ENCODE measurements at regions not wholly inside any gene's neighbourhood (a gene's known extent, or its start where the extent isn't known, plus 50 kb on each side); places are given as distances from the start of the nearest gene placed in this dataset.
A peak's percentile ranks its signal among the peaks of the same experiment; 100 is the strongest.

DNA sequence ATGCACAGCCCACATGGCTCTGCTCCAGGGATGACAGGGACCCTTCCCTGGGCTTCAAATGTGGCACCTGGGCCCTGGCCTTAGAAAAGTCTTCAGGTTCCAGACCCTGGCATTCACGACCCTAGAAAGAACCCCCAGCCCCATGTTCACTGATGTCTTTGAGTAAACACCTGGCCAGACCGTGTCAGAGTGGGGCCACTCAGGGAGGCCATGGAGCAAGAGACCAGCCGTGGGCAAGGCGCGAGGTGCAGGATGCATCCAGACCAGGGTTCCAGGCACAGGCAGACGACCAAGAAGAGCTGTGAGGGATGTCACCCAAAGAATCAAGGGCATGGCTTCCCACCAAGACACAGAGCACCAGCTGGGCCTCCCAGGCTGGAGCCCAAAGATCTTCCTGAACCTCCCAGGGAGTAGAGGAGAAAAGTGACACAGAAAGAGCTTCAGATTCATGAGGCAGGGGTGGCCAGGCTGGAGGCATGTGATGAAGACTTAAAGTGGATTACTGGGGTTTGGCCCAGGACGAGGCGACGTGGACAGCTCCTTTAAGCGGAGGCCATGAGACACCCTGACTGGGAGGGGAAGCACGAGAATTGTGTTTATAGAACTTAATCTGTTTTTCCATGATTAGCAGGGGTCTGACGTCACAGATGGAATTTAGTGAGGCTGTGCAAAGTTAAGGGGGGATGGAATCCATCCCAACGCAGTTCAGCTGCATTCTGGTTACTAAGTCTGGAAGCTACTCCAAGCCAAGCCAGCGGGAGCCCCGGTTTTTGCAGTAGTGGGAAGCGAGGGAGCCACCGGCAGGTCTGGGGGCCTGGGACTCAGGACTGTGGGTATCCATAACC is 61.6 kb downstream of the ARL6IP4 start:
- DNase-seq (ENCODE audit: low spot score), result peak; percentile 77

- DNase-seq (ENCODE audit: low spot score), result no peak
Measured at GRCh38 chr12:123041042-123041531, 60.6 kb downstream of the ARL6IP4 start.

DNA sequence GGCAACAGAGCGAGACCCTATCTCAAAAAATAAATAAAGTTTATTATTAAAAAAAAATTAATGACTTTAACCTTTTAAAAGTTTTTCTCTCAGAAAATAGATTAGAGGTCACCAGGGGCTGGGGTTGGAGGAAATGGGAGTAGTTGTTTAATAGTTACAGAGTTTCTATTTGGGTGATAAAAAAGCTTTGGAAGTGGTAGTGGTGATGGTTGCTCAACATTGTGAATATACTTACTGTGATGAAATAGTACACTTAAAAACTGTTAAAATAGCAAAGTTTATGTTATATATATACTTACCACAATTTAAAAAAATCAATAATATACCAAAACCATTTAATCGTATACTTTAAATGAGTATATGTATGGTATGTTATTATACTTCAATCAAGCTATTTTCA is 59.6 kb downstream of the ARL6IP4 start:
- DNase-seq (ENCODE audit: low spot score), result no peak

GRCh38 chr12:123038966-123039365 is 58.5 kb downstream of the ARL6IP4 start:
- DNase-seq (ENCODE audit: low spot score), result no peak

GRCh38 chr12:123038486-123038885 is 58.0 kb downstream of the ARL6IP4 start:
- DNase-seq (ENCODE audit: low spot score), result no peak

- no peak for DNase-seq (ENCODE audit: low spot score)
Measured at GRCh38 chr12:123037791-123038190, 57.3 kb downstream of the ARL6IP4 start.

- DNase-seq (ENCODE audit: low spot score), result no peak
Measured at GRCh38 chr12:123036466-123037285, 56.2 kb downstream of the ARL6IP4 start.

DNA sequence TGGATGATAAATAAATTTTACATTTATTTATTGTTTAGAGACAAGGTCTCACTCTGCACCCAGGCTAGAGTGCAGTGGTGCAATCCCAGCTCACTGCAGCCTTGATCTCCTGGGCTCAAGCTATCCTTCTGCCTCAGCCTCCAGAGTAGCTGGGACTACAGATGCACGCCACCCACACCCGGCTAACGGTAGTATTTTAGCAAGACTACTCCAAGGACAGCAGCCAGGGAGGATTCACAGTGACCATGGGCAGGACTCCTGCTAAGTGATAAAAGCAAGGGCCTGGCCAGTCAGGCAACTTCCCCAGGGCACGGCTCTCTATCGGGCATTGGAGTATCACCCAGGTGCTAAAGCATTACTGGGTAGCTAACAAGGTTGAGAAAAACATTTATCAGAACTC is 55.4 kb downstream of the ARL6IP4 start:
- no peak for DNase-seq (ENCODE audit: low spot score)

DNA sequence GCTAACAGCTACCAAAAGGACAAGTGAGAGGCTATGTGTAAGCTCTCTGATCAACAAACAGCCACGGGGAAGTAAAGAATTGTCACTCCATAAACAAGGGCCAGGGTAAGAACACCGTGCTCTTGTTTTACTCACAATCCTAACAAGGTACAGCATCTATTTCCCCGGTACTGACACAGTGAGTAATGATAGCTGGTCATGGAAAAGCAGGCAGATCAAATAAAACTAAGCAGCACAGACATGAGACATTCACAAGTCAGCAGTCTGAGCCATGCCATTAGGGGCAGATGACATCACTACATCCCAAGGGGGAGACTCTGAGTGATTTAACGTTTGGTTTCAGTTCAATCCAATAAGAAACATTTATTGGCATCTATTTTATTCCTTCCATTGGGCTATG is 54.4 kb downstream of the ARL6IP4 start:
- DNase-seq (ENCODE audit: low spot score), result no peak

GRCh38 chr12:123034022-123034541 is 53.6 kb downstream of the ARL6IP4 start:
- DNase-seq (ENCODE audit: low spot score), result no peak

GRCh38 chr12:123033392-123034021 is 53.0 kb downstream of the ARL6IP4 start:
- no peak for DNase-seq (ENCODE audit: low spot score)

DNA sequence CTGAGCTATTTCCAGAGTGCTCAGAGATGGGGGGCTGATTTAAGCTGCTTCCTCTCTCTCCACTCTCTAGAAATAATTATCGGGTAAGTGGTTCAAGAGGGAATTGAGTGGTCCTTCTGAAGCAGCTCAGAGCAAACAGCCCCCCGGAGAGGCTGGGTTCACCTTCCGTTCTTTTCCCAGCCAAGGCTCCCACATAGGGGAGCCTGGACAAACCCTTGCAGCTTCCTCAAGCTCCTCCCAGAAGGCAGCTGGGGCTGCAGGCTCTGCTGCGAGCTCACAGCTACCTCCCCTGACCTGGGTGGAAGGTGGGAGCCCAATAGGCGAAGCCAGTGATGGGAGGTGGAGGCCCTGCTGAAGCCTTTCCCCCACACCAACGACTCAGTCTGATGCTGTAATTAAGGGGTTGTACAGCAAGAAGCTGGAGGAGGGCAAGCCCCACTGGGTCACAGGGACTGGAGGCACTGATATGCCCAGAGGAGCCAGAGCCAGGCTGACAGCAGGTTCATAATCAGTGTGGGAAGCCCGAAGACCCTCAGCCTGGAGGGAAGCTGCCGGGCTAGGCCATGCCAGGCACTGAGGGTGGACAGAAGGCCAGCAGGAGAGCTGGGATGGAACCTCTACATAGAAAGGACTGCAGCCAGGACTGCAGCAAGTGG is 52.4 kb downstream of the ARL6IP4 start:
- no peak for DNase-seq (ENCODE audit: low spot score)
